Mesendoderm (in vitro differentiated cells): ENCODE measurements at regions not wholly inside any gene's neighbourhood (a gene's known extent, or its start where the extent isn't known, plus 50 kb on each side); places are given as distances from the start of the nearest gene placed in this dataset.

Source experiments
- DNase-seq: peaks from one replicate; pipeline ENCODE4 v3.0.0; 2013
- H2AK5ac ChIP-seq: 2 replicates; pipeline ENCODE4 v1.6.1; 2013; ENCODE audit warnings: low read length, inconsistent platforms
- H2BK120ac ChIP-seq: 2 replicates; pipeline ENCODE4 v1.6.1; 2013; ENCODE audit warnings: low read depth, mild to moderate bottlenecking, low read length, moderate library complexity, mixed read lengths
- H2BK15ac ChIP-seq: replicated peaks from 2 replicates; pipeline ENCODE4 v1.6.1; 2013; ENCODE audit warnings: low read depth, mild to moderate bottlenecking, moderate library complexity
- H2BK5ac ChIP-seq: 2 replicates; pipeline ENCODE4 v1.6.1; 2013; ENCODE audit warnings: low read length, inconsistent platforms
- H3K18ac ChIP-seq: 2 replicates; pipeline ENCODE4 v1.6.1; 2013; ENCODE audit warnings: mild to moderate bottlenecking, low read length, mixed read lengths
- H3K23ac ChIP-seq: one replicate; pipeline ENCODE4 v1.6.1; 2013; ENCODE audit warnings: low read length
- H3K27ac ChIP-seq: 2 replicates; pipeline ENCODE4 v1.5.1; 2013; ENCODE audit warnings: low read depth, mild to moderate bottlenecking, inconsistent platforms, low read length, moderate library complexity
- H3K27me3 ChIP-seq: 2 replicates; pipeline ENCODE4 v1.6.1; 2013; ENCODE audit warnings: low read length, control low read depth, mild to moderate bottlenecking, inconsistent platforms; ENCODE audit not compliant: insufficient read depth, poor library complexity
- H3K36me3 ChIP-seq: 2 replicates; pipeline ENCODE4 v1.6.1; 2013; ENCODE audit warnings: low read length, inconsistent platforms; ENCODE audit not compliant: control insufficient read depth, insufficient read depth
- H3K4ac ChIP-seq: one replicate; pipeline ENCODE4 v1.6.1; 2013; ENCODE audit warnings: low read depth, mild to moderate bottlenecking, low read length, moderate library complexity
- H3K4me1 ChIP-seq: 2 replicates; pipeline ENCODE4 v1.6.1; 2013; ENCODE audit warnings: low read depth, low read length, inconsistent platforms; ENCODE audit not compliant: control insufficient read depth
- H3K4me2 ChIP-seq: 2 replicates; pipeline ENCODE4 v1.6.1; 2013; ENCODE audit warnings: low read length
- H3K4me3 ChIP-seq: 2 replicates; pipeline ENCODE4 v1.5.1; 2013; ENCODE audit warnings: mild to moderate bottlenecking, low read length
- H3K56ac ChIP-seq: one replicate; pipeline ENCODE4 v1.6.1; 2013; ENCODE audit warnings: low read length
- H3K79me1 ChIP-seq: 2 replicates; pipeline ENCODE4 v1.6.1; 2013; ENCODE audit warnings: low read length, inconsistent platforms
- H3K79me2 ChIP-seq: 2 replicates; pipeline ENCODE4 v1.6.1; 2013; ENCODE audit warnings: mild to moderate bottlenecking, low read length; ENCODE audit not compliant: control insufficient read depth, insufficient read depth
- H3K9ac ChIP-seq: 2 replicates; pipeline ENCODE4 v1.6.1; 2013; ENCODE audit warnings: low read length, inconsistent platforms
- H4K5ac ChIP-seq: one replicate; pipeline ENCODE4 v1.6.1; 2013; ENCODE audit warnings: low read length
- H4K8ac ChIP-seq: one replicate; pipeline ENCODE4 v1.6.1; 2013; ENCODE audit warnings: low read depth, mild to moderate bottlenecking, control low read depth, low read length, moderate library complexity
- WGBS: extraction: QIAGEN DNeasy Blood & Tissue Kit; methylation state at CpG from one replicate; pipeline ENCODE4 v1.1.7; 2013; ENCODE audit warnings: low lambda C conversion rate, missing lambda C conversion rate; ENCODE audit not compliant: insufficient coverage; ENCODE audit errors: extremely low coverage; 5-methylcytosine and 5-hydroxymethylcytosine counted together

DNA sequence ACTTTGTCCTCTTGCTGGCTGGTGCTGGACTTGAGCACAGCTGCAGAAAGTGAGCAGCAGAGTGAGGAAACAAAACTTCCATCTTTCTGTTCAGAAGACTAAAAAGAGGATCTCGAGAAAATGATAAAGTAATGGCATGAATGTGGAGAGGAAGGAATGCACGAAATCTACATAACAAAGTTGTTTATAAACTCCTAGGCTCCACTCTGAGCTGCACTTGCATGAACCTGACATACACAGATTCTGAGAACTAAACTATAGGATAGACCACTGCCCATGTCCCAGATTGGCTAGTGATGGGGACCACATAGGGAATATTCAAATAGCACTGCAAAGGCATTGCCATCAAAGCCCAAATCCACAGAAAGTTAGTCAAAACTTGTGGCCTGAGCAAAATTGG, 121.1 kb upstream of the MON1B start:
- Histone ChIP-seq H2AK5ac (no peak overlapping the region), H2BK15ac (no peak overlapping the region), H2BK5ac (no peak overlapping the region), H3K4me1 (no peaks in the 10 kb centered on the region), H3K56ac (no peak overlapping the region), H3K27me3 (no peaks in the 10 kb centered on the region), H3K79me1 (no peaks in the 10 kb centered on the region), H3K9ac (no peak overlapping the region), H3K23ac (no peak overlapping the region), H2BK120ac (no peak overlapping the region), H3K18ac (no peak overlapping the region), H3K79me2 (no peaks in the 10 kb centered on the region), H3K27ac (no peak overlapping the region), H3K4me2 (no peak overlapping the region), H3K4me3 (no peak overlapping the region), H3K36me3 (no peaks in the 10 kb centered on the region), H3K4ac (no peak overlapping the region), H4K8ac (no peak overlapping the region), H4K5ac (no peak overlapping the region)
- peak; percentile 1 for DNase-seq
- no CpG with 5 or more reads among the region's 2 CpGs for WGBS

DNA sequence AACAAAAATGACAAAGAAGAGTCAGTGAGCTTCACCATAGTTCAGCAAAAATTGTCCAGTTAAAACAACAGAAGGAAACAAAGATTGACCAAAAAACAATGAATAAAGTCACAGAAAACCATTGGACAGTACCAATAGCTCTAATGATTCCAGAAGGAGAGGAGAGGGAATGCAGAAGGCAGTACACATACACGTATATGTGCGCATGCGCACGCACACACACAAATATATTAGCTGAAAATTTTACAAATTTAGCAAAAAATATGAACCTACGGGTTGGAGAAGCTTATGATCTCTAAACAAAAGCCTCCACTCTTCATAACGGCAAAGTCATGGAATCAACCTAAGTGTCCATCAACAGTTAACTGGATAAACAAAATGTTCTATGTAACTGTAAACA, 120.3 kb upstream of the MON1B start:
- no peaks in the 10 kb centered on the region for H3K4me1 ChIP-seq

DNA sequence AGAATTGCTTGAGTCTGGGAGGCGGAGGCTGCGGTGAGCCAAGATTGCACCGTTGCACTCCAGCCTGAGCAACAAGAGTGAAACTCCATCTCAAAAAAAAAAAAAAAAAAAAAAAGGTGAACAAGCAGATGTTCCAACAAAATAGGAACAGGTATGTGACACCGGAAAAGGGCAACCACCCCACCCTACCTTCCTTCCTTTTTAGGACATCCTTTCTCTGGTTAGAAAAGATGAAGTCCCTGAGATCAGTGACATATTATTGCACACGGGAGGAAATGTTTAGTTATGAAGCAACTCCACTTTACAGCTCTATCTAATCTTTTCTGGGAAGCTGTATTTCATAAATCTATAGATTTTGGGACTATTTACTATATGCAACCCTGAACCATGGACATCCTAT, 114.2 kb upstream of the MON1B start:
- Histone ChIP-seq H3K27me3 (no peaks in the 10 kb centered on the region), H2AK5ac (no peak overlapping the region), H4K5ac (no peak overlapping the region), H3K9ac (no peak overlapping the region), H4K8ac (no peak overlapping the region), H3K18ac (no peak overlapping the region), H2BK5ac (no peak overlapping the region), H3K4ac (no peak overlapping the region), H3K56ac (no peak overlapping the region), H3K4me3 (no peak overlapping the region), H3K4me1 (no peaks in the 10 kb centered on the region), H3K79me1 (no peaks in the 10 kb centered on the region), H2BK15ac (no peak overlapping the region), H2BK120ac (no peak overlapping the region), H3K36me3 (no peaks in the 10 kb centered on the region), H3K4me2 (no peak overlapping the region), H3K79me2 (no peaks in the 10 kb centered on the region), H3K23ac (no peak overlapping the region), H3K27ac (no peak overlapping the region)
- no CpG with 5 or more reads among the region's 5 CpGs for WGBS
- no peak for DNase-seq

More for the DNA sequence above, 120.3 kb upstream of the MON1B start:
- Histone ChIP-seq H2BK120ac (no peak overlapping the region), H3K23ac (no peak overlapping the region), H3K27ac (no peak overlapping the region), H3K9ac (no peak overlapping the region), H2BK5ac (no peak overlapping the region), H3K79me1 (no peaks in the 10 kb centered on the region), H2AK5ac (no peak overlapping the region), H2BK15ac (no peak overlapping the region), H3K4me2 (no peak overlapping the region), H3K79me2 (no peaks in the 10 kb centered on the region), H3K36me3 (no peaks in the 10 kb centered on the region), H3K27me3 (no peaks in the 10 kb centered on the region), H4K5ac (no peak overlapping the region), H3K4me3 (no peak overlapping the region), H3K56ac (no peak overlapping the region), H3K18ac (no peak overlapping the region), H3K4ac (no peak overlapping the region), H4K8ac (no peak overlapping the region)
- no peak for DNase-seq
- WGBS: no CpG with 5 or more reads among the region's 6 CpGs

GRCh38 chr16:77077256-77077922, 113.6 kb upstream of the MON1B start:
- Histone ChIP-seq H3K27me3 (no peaks in the 10 kb centered on the region), H3K4me1 (no peaks in the 10 kb centered on the region), H3K18ac (no peak overlapping the region), H3K4me2 (no peak overlapping the region), H3K56ac (no peak overlapping the region), H2BK5ac (no peak overlapping the region), H3K4ac (no peak overlapping the region), H3K9ac (no peak overlapping the region), H2BK15ac (no peak overlapping the region), H2AK5ac (no peak overlapping the region), H4K5ac (no peak overlapping the region), H4K8ac (no peak overlapping the region), H3K79me1 (no peaks in the 10 kb centered on the region), H2BK120ac (no peak overlapping the region), H3K36me3 (no peaks in the 10 kb centered on the region), H3K4me3 (no peak overlapping the region), H3K79me2 (no peaks in the 10 kb centered on the region), H3K27ac (no peak overlapping the region), H3K23ac (no peak overlapping the region)
- no peak for DNase-seq
- no CpG with 5 or more reads among the region's 8 CpGs for WGBS

DNA sequence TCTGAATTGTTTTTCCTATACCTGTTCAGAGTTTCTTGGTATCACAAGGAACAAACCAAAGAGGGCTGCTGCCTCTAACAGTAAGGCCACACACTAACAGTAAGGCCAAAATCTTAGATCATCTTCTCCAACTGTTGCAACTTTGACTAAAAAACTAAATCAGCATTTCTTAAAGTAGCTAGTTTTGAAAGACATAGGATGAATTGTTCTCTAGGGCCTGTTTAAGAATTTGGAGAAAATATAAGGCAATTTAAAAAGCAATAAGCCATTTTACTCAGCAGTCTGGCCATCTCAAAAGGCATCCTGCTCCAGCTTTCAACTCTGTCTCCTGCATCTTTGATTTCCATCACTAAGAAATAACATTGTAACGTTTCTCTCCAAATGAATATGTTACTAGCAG, 105.0 kb upstream of the MON1B start:
- Histone ChIP-seq H3K79me2 (no peaks in the 10 kb centered on the region), H3K9ac (no peak overlapping the region), H3K23ac (no peak overlapping the region), H3K18ac (no peak overlapping the region), H3K27ac (no peak overlapping the region), H3K36me3 (no peaks in the 10 kb centered on the region), H3K79me1 (no peaks in the 10 kb centered on the region), H3K27me3 (no peaks in the 10 kb centered on the region), H2AK5ac (no peak overlapping the region), H3K4ac (no peak overlapping the region), H2BK120ac (no peak overlapping the region), H2BK15ac (no peak overlapping the region), H3K4me2 (no peak overlapping the region), H3K4me1 (no peaks in the 10 kb centered on the region), H4K5ac (no peak overlapping the region), H2BK5ac (no peak overlapping the region), H4K8ac (no peak overlapping the region), H3K56ac (no peak overlapping the region), H3K4me3 (no peak overlapping the region)
- DNase-seq: no peak
- no CpG with 5 or more reads among the region's 1 CpG for WGBS

DNA sequence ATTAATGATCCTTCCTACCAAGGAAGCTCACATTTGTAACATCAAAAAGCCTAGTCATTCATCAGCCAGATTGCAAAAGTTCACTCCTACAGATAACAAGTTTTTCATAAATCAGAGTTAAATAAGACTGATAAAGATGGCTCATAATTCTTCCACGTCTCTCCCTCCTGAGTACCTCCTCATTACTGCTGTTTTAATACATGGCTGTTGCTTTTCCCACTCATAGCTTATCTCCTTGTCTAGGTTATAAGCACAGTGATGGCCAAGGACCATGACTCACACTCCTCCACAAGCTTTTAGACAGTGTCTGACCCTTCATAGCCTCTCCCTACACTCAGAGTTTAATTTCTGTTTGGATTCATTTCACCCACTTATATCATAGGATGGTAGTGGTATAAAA, 100.9 kb upstream of the MON1B start:
- Histone ChIP-seq H2AK5ac (no peak overlapping the region), H2BK120ac (no peak overlapping the region), H4K8ac (no peak overlapping the region), H3K4me2 (no peak overlapping the region), H3K36me3 (no peaks in the 10 kb centered on the region), H3K4ac (no peak overlapping the region), H3K9ac (no peak overlapping the region), H3K18ac (no peak overlapping the region), H3K27me3 (no peaks in the 10 kb centered on the region), H3K79me1 (no peaks in the 10 kb centered on the region), H3K4me1 (no peaks in the 10 kb centered on the region), H2BK5ac (no peak overlapping the region), H2BK15ac (no peak overlapping the region), H3K4me3 (no peak overlapping the region), H3K56ac (no peak overlapping the region), H3K79me2 (no peaks in the 10 kb centered on the region), H4K5ac (no peak overlapping the region), H3K27ac (no peak overlapping the region), H3K23ac (no peak overlapping the region)
- no peak for DNase-seq
- whole genome bisulfite sequencing: no CpG with 5 or more reads among the region's 1 CpG
